Caco-2 (cell line): ENCODE measurements at regions not wholly inside any gene's neighbourhood (a gene's known extent, or its start where the extent isn't known, plus 50 kb on each side); places are given as distances from the start of the nearest gene placed in this dataset.

Experiments
- BruUV-seq: library from RNA; stranded (reverse); fragments of 400-500 nt; replicated peaks from 2 replicates; lab custom pipeline; 2021; lab: Mats Ljungman, UMichigan
- CTCF ChIA-PET: fragments of 300-600 bp; sonication (Branson Sonifier 250); formaldehyde crosslinking; loops from one replicate; lab custom pipeline; 2022; ENCODE audit warnings: antibody characterized with exemption; lab: Charles Lee
- POLR2A ChIA-PET: fragments of 300-600 bp; sonication (Branson Sonifier 250); formaldehyde crosslinking; loops from one replicate; lab custom pipeline; 2022; ENCODE audit warnings: antibody characterized with exemption; lab: Charles Lee
- DNase-seq, 2 experiments: peaks; one replicate each; pipeline versions ENCODE4 v3.0.0 to v3.0.0-alpha.2; 2020 to 2022
- H3K27me3 ChIP-seq: replicated peaks from 2 replicates; pipeline ENCODE4 v1.6.0; 2011; ENCODE audit warnings: low read length; ENCODE audit not compliant: control insufficient read depth, insufficient read depth
- H3K36me3 ChIP-seq: 2 replicates; pipeline ENCODE4 v1.5.1; 2011; ENCODE audit warnings: low read length; ENCODE audit not compliant: control insufficient read depth, insufficient read depth
- H3K4me1 ChIP-seq: fragments of 250-450 bp; sonication (Bioruptor Pico); 2 replicates; pipeline ENCODE4 v1.5.1; 2020; ENCODE audit warnings: mild to moderate bottlenecking
- H3K4me3 ChIP-seq: 2 replicates; pipeline ENCODE4 v1.5.1; 2011; ENCODE audit warnings: low read depth, mild to moderate bottlenecking, control low read depth, low read length
- H3K9me3 ChIP-seq: fragments of 250-450 bp; sonication (Bioruptor Pico); 2 replicates; pipeline ENCODE4 v1.5.1; 2020; ENCODE audit warnings: mild to moderate bottlenecking, moderate library complexity
- H3K27ac Mint-ChIP-seq: one replicate; pipeline ENCODE4 v1.8.0; 2022; ENCODE audit warnings: mixed read lengths; ENCODE audit not compliant: unreplicated experiment
- H3K27me3 Mint-ChIP-seq: one replicate; pipeline ENCODE4 v1.8.0; 2022; ENCODE audit warnings: mixed read lengths; ENCODE audit not compliant: insufficient read depth, unreplicated experiment
- H3K36me3 Mint-ChIP-seq: one replicate; pipeline ENCODE4 v1.8.0; 2022; ENCODE audit warnings: mild to moderate bottlenecking, mixed read lengths; ENCODE audit not compliant: insufficient read depth, unreplicated experiment
- H3K4me1 Mint-ChIP-seq: one replicate; pipeline ENCODE4 v1.8.0; 2022; ENCODE audit warnings: low read depth, mixed read lengths; ENCODE audit not compliant: unreplicated experiment
- H3K4me3 Mint-ChIP-seq: one replicate; pipeline ENCODE4 v1.8.0; 2022; ENCODE audit warnings: mild to moderate bottlenecking, moderate library complexity, mixed read lengths; ENCODE audit not compliant: unreplicated experiment
- H3K9me3 Mint-ChIP-seq: one replicate; pipeline ENCODE4 v1.8.0; 2022; ENCODE audit warnings: mixed read lengths; ENCODE audit not compliant: unreplicated experiment
- intact Hi-C: fragments of 100-400 bp; cut with micrococcal nuclease; formaldehyde crosslinking; loops from one replicate; pipeline ENCODE4 v1.10.0; 2022; ENCODE audit not compliant: unreplicated experiment
- TF ChIP-seq, protein P1 (sequence below), 2 experiments: fragments of 200-600 bp in 1 of 2; IDR thresholded peaks; 1 replicate in 1 of 2; 2 replicates in 1 of 2; pipeline versions ENCODE4 v1.5.1 to v1.8.0; 2011 to 2022; ENCODE audit warnings: antibody characterized with exemption in 1 of 2, control low read depth in 1 of 2, inconsistent platforms in 1 of 2, low read depth in 1 of 2, low read length in 1 of 2, mild to moderate bottlenecking in 1 of 2, moderate library complexity in 1 of 2; ENCODE audit not compliant: insufficient read depth in 1 of 2, severe bottlenecking in 1 of 2, unreplicated experiment in 1 of 2

DNA sequence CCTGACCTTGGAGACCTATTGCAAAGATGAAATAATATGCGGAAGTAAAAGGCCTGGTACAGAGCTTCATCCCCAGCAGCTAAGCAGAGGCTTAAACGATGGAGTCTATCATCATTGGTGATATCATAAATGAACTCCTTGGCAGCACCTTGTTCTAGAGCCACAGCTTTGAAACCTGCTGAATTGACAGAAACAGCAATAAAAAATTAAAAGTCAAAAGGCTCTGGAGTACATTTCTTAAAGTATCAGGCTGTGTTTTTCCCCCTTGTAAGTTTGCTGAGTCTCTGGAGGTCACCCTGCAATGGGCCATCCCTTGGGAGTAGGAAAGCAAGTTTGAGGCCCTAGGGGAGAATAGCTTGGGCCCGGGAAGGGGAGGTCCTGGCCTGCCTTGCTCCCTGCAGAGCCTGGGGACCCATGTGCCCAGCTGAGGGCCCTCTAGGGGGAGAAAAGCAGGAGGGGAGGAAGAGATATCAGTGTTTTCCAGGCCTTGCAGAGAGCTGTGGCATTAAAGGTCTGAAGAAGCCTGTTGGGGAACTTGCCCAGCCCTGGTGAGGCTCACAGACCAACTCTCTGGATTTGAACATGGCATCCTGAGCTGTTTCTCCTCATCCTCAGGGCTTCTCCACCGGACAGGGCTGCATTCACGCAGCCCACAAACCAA is 416.1 kb downstream of the ZNF536 start:
- no peak for DNase-seq
- Histone ChIP-seq H3K36me3 (no peaks in the 10 kb centered on the region), H3K9me3 (no peaks in the 10 kb centered on the region), H3K4me1 (no peaks in the 10 kb centered on the region), H3K4me3 (no peak overlapping the region), H3K27me3 (no peaks in the 10 kb centered on the region)
- H3K4me1 Mint-ChIP-seq = no peaks in the 10 kb centered on the region
- no peaks in the 10 kb centered on the region for H3K9me3 Mint-ChIP-seq
- POLR2A ChIA-PET = no interaction called here
- peaks cover 6% of the 10 kb centered on the region for H3K27me3 Mint-ChIP-seq
- H3K27ac Mint-ChIP-seq = no peak overlapping the region
- no peaks in the 10 kb centered on the region for H3K36me3 Mint-ChIP-seq
- intact Hi-C loops = no loop called here
- CTCF ChIA-PET = no interaction called here
- TF ChIP-seq, protein P1, sequence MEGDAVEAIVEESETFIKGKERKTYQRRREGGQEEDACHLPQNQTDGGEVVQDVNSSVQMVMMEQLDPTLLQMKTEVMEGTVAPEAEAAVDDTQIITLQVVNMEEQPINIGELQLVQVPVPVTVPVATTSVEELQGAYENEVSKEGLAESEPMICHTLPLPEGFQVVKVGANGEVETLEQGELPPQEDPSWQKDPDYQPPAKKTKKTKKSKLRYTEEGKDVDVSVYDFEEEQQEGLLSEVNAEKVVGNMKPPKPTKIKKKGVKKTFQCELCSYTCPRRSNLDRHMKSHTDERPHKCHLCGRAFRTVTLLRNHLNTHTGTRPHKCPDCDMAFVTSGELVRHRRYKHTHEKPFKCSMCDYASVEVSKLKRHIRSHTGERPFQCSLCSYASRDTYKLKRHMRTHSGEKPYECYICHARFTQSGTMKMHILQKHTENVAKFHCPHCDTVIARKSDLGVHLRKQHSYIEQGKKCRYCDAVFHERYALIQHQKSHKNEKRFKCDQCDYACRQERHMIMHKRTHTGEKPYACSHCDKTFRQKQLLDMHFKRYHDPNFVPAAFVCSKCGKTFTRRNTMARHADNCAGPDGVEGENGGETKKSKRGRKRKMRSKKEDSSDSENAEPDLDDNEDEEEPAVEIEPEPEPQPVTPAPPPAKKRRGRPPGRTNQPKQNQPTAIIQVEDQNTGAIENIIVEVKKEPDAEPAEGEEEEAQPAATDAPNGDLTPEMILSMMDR (IDR thresholded peaks at IDR 0.05; ENCODE audit: insufficient read depth in 1 of 2, low read depth in 1 of 2, low read length in 1 of 2, severe bottlenecking in 1 of 2, unreplicated experiment in 1 of 2) = no peak
- H3K4me3 Mint-ChIP-seq = no peak overlapping the region
- BruUV-seq = no TSS peak

GRCh38 chr19:30785458-30786137 is 413.4 kb downstream of the ZNF536 start:
- ChIA-PET POLR2A (no interaction called here), CTCF (no interaction called here)
- Mint-ChIP-seq H3K4me1 (no peaks in the 10 kb centered on the region), H3K36me3 (no peaks in the 10 kb centered on the region), H3K27me3 (peaks cover 6% of the 10 kb centered on the region), H3K4me3 (no peak overlapping the region), H3K9me3 (no peaks in the 10 kb centered on the region), H3K27ac (no peak overlapping the region)
- no TSS peak for BruUV-seq
- intact Hi-C loops = no loop called here
- H3K4me3 ChIP-seq = no peak overlapping the region
- no peaks in the 10 kb centered on the region for H3K36me3 ChIP-seq
- TF ChIP-seq, protein P1 (IDR thresholded peaks at IDR 0.05; ENCODE audit: insufficient read depth in 1 of 2, low read depth in 1 of 2, low read length in 1 of 2, severe bottlenecking in 1 of 2, unreplicated experiment in 1 of 2) = no peak
- no peaks in the 10 kb centered on the region for H3K9me3 ChIP-seq
- DNase-seq = no peak
- H3K27me3 ChIP-seq = no peaks in the 10 kb centered on the region
- H3K4me1 ChIP-seq = no peaks in the 10 kb centered on the region

DNA sequence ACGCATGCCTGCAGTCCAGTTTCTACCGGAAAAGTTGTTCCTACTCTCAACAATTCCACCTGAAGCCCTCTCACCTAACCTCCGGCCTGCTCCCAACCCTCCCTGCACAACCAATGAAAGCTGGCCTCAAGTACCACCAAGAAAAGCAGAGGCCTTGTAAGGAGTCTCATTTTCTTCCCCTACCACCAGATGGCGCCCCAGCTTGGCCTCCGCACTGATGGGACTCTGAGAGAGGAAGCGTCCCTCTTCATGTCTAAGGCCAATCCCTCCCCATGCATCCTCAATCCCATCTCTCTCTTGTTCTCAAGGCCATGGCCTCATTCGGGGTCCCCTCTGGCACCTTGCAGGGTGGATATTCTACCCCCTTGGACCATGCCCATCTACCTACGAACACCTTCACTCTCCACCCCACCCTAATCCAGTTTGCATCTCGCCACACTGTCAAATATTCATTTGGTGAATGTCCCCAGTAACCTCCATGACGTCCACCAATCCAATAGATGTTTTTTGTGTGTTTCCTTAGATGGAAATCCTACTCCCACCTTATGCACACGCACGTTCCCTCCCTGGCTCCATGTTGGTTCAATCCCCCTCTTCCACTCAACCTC is 412.8 kb downstream of the ZNF536 start:
- H3K4me3 ChIP-seq = no peak overlapping the region
- Mint-ChIP-seq H3K36me3 (no peaks in the 10 kb centered on the region), H3K27me3 (peaks cover 6% of the 10 kb centered on the region), H3K9me3 (no peaks in the 10 kb centered on the region), H3K4me3 (no peak overlapping the region), H3K4me1 (no peaks in the 10 kb centered on the region), H3K27ac (no peak overlapping the region)
- TF ChIP-seq, protein P1 (IDR thresholded peaks at IDR 0.05; ENCODE audit: insufficient read depth in 1 of 2, low read depth in 1 of 2, low read length in 1 of 2, severe bottlenecking in 1 of 2, unreplicated experiment in 1 of 2) = peak; percentile 42 to 44
- H3K27me3 ChIP-seq = no peaks in the 10 kb centered on the region
- no peaks in the 10 kb centered on the region for H3K9me3 ChIP-seq
- H3K36me3 ChIP-seq = no peaks in the 10 kb centered on the region
- CTCF ChIA-PET = no interaction called here
- H3K4me1 ChIP-seq = no peaks in the 10 kb centered on the region
- intact Hi-C loops = no loop called here
- peak in 1 of 2 experiments; percentile 55 for DNase-seq
- no TSS peak for BruUV-seq
- POLR2A ChIA-PET = no interaction called here
